ENCODE measurements at regions not wholly inside any gene's neighbourhood (a gene's known extent, or its start where the extent isn't known, plus 50 kb on each side); places are given as distances from the start of the nearest gene placed in this dataset.

GRCh38 chr4:41883988-41884734, 51.1 kb upstream of the TMEM33 start:
- no peak for DNase-seq (ENCODE audit: low read depth in 3 of 3)

- peak; percentile 11 to 31 (median 20) for DNase-seq (ENCODE audit: low read depth in 3 of 3)
Measured at GRCh38 chr4:41882625-41883347, 52.4 kb upstream of the TMEM33 start.

DNA sequence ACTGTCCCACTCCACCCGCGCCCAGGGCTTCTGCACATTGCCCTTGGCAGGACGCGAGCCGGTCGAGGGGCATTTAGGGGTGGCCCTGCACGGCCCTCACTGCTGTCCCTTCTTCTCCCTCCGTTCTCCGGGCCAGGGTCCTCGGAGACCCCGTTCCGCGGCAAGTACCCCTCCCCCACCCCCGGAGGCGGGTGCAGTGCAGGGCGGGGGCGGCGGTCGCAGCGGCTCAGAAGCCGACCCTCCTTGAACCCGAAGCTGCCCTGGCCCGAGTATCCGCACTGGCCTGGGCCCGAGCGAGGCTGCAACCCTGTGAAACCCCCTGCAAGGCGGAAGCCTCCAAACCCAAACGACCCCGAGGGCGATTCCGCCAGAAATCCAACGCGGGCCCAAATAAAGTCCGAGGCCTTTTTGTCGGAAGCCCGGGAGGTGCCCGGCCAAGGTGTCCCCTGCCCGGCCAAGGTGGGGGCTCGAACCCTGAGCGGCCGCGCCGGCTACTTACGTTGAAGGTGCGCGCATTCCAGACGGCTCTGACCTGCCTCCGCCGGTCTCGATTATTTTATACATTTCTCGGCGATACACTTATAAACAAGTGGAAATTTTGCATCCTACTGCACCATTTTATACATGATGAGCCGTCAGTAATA, 53.1 kb upstream of the TMEM33 start:
- DNase-seq (ENCODE audit: low read depth in 3 of 3): no peak

GRCh38 chr4:41880840-41881831, 54.1 kb upstream of the TMEM33 start:
- no peak for DNase-seq (ENCODE audit: low read depth in 3 of 3)

- no peak for DNase-seq (ENCODE audit: low read depth in 3 of 3)
Measured at GRCh38 chr4:41880022-41880837, 55.0 kb upstream of the TMEM33 start.

GRCh38 chr4:41879552-41879951, 55.7 kb upstream of the TMEM33 start:
- no peak for DNase-seq (ENCODE audit: low read depth in 3 of 3)

- no peak for DNase-seq (ENCODE audit: low read depth in 3 of 3)
Measured at GRCh38 chr4:41878991-41879491, 56.2 kb upstream of the TMEM33 start.

GRCh38 chr4:41878170-41878969, 56.9 kb upstream of the TMEM33 start:
- DNase-seq (ENCODE audit: low read depth in 3 of 3): no peak

DNA sequence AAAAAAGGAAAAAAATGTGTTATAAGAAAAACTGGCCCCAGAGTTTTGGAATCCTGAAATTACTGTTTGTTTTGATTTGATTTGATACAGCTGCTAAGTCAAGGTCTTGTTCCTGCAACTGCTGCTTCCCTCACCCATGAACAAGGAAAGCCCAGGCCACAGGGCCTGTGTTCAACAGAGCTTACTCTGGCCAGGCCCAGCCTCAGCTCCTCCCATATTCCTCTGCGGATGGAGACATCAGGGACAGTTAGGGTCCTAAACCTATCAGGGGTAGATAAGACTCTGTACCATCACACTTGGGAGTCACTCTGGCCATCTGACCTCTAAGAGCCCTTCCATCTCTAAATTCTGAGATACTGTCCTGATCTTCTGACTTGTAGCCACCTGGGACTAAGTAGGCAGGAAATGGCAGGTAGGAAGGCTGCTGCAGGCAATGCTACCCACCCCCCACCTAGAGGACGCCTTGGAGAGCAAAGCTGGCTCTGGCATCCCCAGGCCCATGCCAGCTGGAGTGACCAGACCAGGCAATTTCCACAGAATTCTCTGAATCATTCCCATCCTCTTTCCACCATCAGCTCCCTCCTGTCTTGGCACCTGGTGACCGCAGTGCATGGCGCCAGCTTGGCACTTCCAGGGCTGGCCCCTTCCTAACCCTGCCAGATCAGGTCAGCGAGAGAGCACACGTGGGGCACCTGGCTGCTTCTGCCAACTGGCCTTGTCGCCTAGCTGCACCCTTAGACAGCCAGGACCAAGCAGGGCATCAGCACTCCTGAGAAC, 58.0 kb upstream of the TMEM33 start:
- DNase-seq (ENCODE audit: low read depth in 3 of 3): no peak

GRCh38 chr4:41874873-41875272, 60.4 kb upstream of the TMEM33 start:
- DNase-seq (ENCODE audit: low read depth in 3 of 3): no peak

GRCh38 chr4:41874398-41874797, 60.8 kb upstream of the TMEM33 start:
- no peak for DNase-seq (ENCODE audit: low read depth in 3 of 3)

DNA sequence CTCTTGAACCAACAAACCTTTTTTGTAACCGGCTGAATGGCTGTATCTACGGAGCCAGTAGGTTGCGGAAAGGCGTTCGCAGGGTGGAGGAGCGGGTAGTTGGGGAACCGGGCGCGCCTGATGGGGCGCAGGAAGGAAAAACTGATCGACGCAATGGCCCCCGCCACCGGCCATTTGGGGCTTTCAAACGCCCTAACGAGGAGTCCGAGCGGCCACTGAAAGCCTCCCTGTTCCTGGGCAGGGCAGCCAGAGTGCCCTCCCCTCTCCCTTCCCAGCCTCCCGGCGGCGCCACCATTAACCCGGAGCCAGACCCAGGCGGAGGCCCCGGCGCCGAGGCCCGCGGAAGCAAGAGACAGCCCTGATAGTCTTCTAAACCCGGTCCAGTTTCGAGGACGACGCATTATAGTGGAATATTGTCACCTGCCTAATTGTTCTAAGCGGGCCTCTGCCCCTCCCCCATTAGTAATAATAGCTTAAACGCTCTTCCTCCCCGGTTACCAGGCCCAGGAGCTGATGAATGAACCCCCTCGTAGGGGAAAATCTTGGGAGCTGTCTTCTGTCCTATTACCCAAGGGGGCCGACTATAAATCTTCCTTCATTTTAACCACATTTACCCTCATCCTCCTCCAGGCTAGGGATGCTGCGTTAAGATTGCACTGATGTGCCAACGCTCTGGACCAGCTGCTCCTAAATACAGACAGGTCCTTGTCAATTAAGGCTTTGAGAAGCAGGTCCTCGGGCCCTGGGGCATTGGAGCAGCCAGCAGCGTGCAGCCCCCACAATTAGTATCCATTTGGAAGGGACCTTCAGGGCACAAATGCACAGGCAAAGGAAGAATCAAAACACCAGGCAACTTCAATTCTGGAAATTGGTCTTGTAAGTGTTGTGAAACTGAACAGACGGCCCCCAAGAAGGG, 61.6 kb upstream of the TMEM33 start:
- no peak for DNase-seq (ENCODE audit: low read depth in 3 of 3)

- no peak for DNase-seq (ENCODE audit: low read depth in 3 of 3)
Measured at GRCh38 chr4:41870035-41870434, 65.2 kb upstream of the TMEM33 start.

DNA sequence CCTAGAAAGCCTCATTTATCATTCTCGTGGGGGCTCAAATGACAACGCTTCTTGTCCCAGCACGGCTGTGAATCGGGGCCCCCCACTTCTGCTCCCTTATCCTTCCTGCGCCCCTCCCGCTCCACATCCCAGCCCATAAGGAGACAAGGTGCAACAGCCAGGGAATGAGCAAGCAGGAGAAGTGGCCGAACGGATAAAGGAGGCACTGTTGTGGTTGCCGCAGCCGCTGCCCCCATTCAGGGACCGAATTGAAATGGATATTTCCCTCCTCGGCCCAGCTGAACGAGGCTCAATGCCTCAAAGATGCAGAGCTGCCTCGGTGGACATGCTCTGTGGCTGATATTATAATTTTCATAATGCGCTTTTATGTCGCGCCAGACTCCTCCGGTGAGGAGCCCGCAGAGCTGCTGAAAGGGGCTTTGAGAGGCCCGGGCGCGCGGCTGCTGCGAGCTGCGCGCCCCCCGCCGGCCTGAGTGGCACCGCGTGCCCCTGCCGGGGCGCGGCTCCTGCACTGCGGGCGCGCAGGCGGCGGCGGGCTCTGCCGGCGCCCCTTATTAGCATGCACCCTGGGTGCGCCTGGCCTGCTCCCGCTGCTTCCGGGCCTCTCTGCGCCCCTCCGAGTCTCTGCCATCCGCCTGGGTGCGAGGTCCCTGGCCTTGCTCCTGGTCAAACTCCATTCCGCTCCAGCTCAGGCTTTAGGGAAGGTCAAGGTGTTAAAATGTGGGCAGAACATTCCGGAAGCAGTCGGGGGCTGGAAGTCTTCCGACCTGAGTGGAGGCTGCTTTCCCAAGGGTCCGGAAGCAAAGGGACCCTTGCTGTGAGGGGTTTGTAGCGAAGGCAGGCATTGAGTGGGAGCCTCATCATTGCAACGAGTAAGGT, 68.2 kb upstream of the TMEM33 start:
- DNase-seq (ENCODE audit: low read depth in 3 of 3): no peak

GRCh38 chr4:41865981-41866798, 69.0 kb upstream of the TMEM33 start:
- no peak for DNase-seq (ENCODE audit: low read depth in 3 of 3)
